ENCODE measurements at regions not wholly inside any gene's neighbourhood (a gene's known extent, or its start where the extent isn't known, plus 50 kb on each side); places are given as distances from the start of the nearest gene placed in this dataset.

DNA sequence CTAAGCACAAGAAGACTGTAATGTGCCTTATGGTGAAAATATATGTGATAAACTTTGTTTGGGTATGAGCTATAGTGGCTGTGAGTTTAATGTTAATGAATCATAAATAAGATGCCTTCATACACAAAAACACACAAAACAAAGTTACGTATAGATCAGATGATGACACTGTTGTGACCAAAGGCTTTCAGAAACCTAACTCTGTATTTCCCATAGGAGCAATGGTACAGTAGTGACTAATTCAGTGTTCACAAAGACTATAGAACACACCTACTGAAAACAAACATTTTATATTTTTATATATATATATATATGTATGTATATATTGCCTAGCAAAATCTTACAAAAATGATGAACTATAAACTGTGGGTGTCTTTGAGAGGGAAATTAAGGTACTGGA lies 393.8 kb upstream of the DCN start:
- H3K36me3 ChIP-seq = no peaks in the 10 kb centered on the region
- H3K4me1 ChIP-seq = peaks cover 0 to 12% (median 12%) of the 10 kb centered on the region in 4 donors
- no peak overlapping the region for H3K27ac ChIP-seq
- no peak overlapping the region for H3K4me3 ChIP-seq
- intact Hi-C loops (cut with DNase I) = loop anchor here (2.0 to 5.0 kb wide), 2 partner anchors 571 to 994 kb away; partner anchors contain the start of gene BTG1
- WGBS, 2 donors = 85 to 91% methylated on average over 1 of the region's 1 CpG
- no peaks in the 10 kb centered on the region for H3K9me3 ChIP-seq
- TF ChIP-seq POLR2A (IDR thresholded peaks at IDR 0.05) (no peak), EP300 (IDR thresholded peaks at IDR 0.05) (no peak), POLR2AphosphoS5 (IDR thresholded peaks at IDR 0.05) (no peak)
- TF ChIP-seq, protein P1, sequence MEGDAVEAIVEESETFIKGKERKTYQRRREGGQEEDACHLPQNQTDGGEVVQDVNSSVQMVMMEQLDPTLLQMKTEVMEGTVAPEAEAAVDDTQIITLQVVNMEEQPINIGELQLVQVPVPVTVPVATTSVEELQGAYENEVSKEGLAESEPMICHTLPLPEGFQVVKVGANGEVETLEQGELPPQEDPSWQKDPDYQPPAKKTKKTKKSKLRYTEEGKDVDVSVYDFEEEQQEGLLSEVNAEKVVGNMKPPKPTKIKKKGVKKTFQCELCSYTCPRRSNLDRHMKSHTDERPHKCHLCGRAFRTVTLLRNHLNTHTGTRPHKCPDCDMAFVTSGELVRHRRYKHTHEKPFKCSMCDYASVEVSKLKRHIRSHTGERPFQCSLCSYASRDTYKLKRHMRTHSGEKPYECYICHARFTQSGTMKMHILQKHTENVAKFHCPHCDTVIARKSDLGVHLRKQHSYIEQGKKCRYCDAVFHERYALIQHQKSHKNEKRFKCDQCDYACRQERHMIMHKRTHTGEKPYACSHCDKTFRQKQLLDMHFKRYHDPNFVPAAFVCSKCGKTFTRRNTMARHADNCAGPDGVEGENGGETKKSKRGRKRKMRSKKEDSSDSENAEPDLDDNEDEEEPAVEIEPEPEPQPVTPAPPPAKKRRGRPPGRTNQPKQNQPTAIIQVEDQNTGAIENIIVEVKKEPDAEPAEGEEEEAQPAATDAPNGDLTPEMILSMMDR (IDR thresholded peaks at IDR 0.05) = no peak
- DNase-seq = no peak
- no peaks in the 10 kb centered on the region for H3K27me3 ChIP-seq

GRCh38 chr12:91575630-91576029 lies 393.0 kb upstream of the DCN start:
- Histone ChIP-seq H3K4me1 (peaks cover 0 to 12% (median 12%) of the 10 kb centered on the region in 4 donors), H3K36me3 (no peaks in the 10 kb centered on the region), H3K27me3 (no peaks in the 10 kb centered on the region), H3K9me3 (no peaks in the 10 kb centered on the region), H3K4me3 (no peak overlapping the region), H3K27ac (no peak overlapping the region)
- TF ChIP-seq POLR2A (IDR thresholded peaks at IDR 0.05) = no peak
- no peak for TF ChIP-seq POLR2AphosphoS5 (IDR thresholded peaks at IDR 0.05)
- intact Hi-C loops (cut with DNase I) = loop anchor here (2.0 to 5.0 kb wide), 2 partner anchors 572 to 995 kb away; partner anchors contain the start of gene BTG1
- 94 to 96% methylated on average over 2 of the region's 2 CpGs for WGBS, 2 donors
- DNase-seq = no peak

DNA sequence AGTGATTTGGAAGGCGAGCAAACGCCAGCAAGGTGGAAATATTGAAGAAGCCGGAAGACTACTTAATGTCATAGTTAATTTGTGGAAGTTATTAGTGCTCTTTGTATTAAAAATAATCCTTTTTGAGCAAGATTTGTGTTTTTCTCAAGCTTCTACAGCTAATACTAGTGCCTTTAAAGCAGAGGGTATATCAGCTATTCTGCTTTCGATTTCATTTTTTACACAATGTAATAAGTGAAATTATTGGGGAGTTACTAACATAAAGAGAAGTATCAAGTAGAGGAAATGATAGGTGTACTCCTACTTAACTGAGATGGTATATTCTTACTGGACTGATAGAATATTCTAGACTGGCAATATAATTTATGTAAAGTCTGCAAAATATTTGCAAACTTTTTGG lies 392.4 kb upstream of the DCN start:
- Histone ChIP-seq H3K9me3 (no peaks in the 10 kb centered on the region), H3K4me3 (no peak overlapping the region)
- 90 to 93% methylated on average over 4 of the region's 4 CpGs for WGBS, 2 donors

DNA sequence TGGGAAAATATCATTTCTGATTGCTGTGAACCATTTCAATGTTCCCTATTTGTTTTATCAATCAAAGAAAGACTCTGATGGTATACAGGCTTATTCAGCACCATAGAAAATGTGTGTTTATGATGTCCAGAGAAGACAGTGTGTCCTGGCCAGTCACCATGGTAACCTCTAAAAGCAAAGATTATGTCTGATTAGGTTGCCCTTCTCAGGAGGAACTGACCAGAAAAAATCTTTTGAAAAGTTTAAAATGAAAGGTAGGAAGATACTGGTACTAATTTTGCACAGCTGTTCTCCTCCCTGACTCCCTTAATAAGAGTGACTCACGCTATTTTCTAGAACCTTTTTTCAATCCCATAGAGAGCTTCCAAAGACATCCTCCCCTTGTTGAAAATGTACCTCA lies 391.8 kb upstream of the DCN start:
- intact Hi-C loops (cut with DNase I) = no loop called here
- no peak overlapping the region for H3K4me3 ChIP-seq
- no peak overlapping the region for H3K27ac ChIP-seq

More for the DNA sequence above, 392.4 kb upstream of the DCN start:
- H3K27ac ChIP-seq = no peak overlapping the region
- TF ChIP-seq, protein P1 (IDR thresholded peaks at IDR 0.05) = no peak
- no peak for TF ChIP-seq POLR2AphosphoS5 (IDR thresholded peaks at IDR 0.05)
- TF ChIP-seq EP300 (IDR thresholded peaks at IDR 0.05) = no peak
- TF ChIP-seq POLR2A (IDR thresholded peaks at IDR 0.05) = no peak
- no peak for DNase-seq
- no peaks in the 10 kb centered on the region for H3K27me3 ChIP-seq
- intact Hi-C loops (cut with DNase I) = loop anchor here (5.0 kb wide), 1 partner anchor 572 kb away; the partner anchor contains the start of gene BTG1
- H3K36me3 ChIP-seq = no peaks in the 10 kb centered on the region
- peaks cover 0 to 12% (median 12%) of the 10 kb centered on the region in 4 donors for H3K4me1 ChIP-seq

GRCh38 chr12:91572869-91573268 lies 390.3 kb upstream of the DCN start:
- no peak overlapping the region for H3K27ac ChIP-seq
- H3K4me1 ChIP-seq = peaks cover 0 to 3% (median 0%) of the 10 kb centered on the region in 4 donors
- TF ChIP-seq, protein P1 (IDR thresholded peaks at IDR 0.05) = no peak
- TF ChIP-seq POLR2AphosphoS5 (IDR thresholded peaks at IDR 0.05) (no peak), POLR2A (IDR thresholded peaks at IDR 0.05) (no peak), EP300 (IDR thresholded peaks at IDR 0.05) (no peak)
- 93 to 95% methylated on average over 3 of the region's 3 CpGs for WGBS, 2 donors
- H3K27me3 ChIP-seq = no peaks in the 10 kb centered on the region
- no peaks in the 10 kb centered on the region for H3K36me3 ChIP-seq
- intact Hi-C loops (cut with DNase I) = no loop called here
- no peak for DNase-seq
- no peaks in the 10 kb centered on the region for H3K9me3 ChIP-seq
- H3K4me3 ChIP-seq = no peak overlapping the region

More for the DNA sequence above, 391.8 kb upstream of the DCN start:
- WGBS, 2 donors = 94% methylated on average over 1 of the region's 1 CpG
- H3K36me3 ChIP-seq = no peaks in the 10 kb centered on the region
- peaks cover 0 to 12% (median 11%) of the 10 kb centered on the region in 4 donors for H3K4me1 ChIP-seq
- H3K9me3 ChIP-seq = no peaks in the 10 kb centered on the region
- H3K27me3 ChIP-seq = no peaks in the 10 kb centered on the region
- TF ChIP-seq POLR2A (IDR thresholded peaks at IDR 0.05) = no peak
- TF ChIP-seq, protein P1 (IDR thresholded peaks at IDR 0.05) = no peak
- no peak for TF ChIP-seq POLR2AphosphoS5 (IDR thresholded peaks at IDR 0.05)
- no peak for TF ChIP-seq EP300 (IDR thresholded peaks at IDR 0.05)
- no peak for DNase-seq

All from sigmoid colon (tissue), 6 donors.